NCI-H1930 (cell line): ENCODE measurements at regions not wholly inside any gene's neighbourhood (a gene's known extent, or its start where the extent isn't known, plus 50 kb on each side); places are given as distances from the start of the nearest gene placed in this dataset.
"Not testable (repeated sequence)": the region's sequence is repeated elsewhere in the genome, so short reads cannot be mapped to it uniquely, and the experiment has no call there.

Source experiments
- DNase-seq, 2 experiments: peaks; one replicate each; lab custom pipeline; 2025; lab: John Stamatoyannopoulos, UW

GRCh38 chr5:86542532-86542931 is 75.2 kb upstream of the COX7C start:
- DNase-seq, result no peak

DNA sequence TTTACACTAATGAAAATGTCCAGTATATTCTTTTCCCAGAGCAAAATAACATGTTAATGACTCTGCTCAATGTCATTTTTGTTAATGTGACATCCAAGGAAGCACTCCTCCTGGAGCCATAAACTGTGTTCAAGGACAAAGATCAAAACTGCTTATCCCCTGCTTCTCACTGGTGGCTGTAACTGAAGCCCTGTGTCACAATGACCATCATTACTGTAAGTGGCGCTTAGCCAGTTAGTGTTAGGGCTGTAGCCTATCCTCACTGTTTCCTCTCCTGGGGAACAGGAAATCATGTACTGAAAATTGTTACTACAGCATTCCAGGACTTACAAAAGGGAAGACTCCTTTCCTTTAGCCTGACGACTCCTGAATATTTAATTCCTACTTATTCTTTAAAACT is 71.7 kb upstream of the COX7C start:
- no peak for DNase-seq

- DNase-seq, result no peak
Observed at GRCh38 chr5:86546582-86546981, 71.2 kb upstream of the COX7C start.

GRCh38 chr5:86554638-86555037 is 63.1 kb upstream of the COX7C start:
- DNase-seq, result no peak

GRCh38 chr5:86557920-86558319 is 59.8 kb upstream of the COX7C start:
- no peak for DNase-seq

DNA sequence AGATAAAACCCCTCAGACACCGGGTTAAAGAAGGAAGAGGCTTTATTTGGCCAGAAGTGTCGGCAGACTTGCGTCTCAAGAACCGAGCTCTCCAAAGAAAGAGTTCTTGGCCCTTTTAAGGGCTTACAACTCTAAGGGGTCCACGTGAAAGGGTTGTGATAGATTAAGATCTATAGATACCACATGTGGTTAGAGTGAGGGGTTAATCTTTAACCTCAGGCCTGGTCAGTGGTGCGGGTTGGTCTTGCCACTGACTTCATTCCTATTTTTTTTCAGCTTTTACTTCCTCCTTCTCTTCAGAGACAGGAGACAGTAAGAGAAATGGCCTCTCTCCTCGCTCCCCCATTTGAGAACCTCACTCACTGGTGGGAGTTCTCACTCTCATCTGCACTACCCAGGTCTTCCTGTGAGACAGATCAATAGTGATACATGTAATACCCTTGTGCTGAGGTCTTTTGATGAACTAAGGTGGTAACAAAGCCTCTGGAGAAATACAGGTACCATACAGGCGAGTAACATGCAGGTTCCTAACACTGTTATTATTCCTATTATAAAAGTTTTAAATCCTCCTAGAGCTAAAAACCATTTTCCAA is 52.4 kb upstream of the COX7C start:
- DNase-seq, result no peak

- not testable (repeated sequence) for DNase-seq
Observed at GRCh38 chr5:86566030-86566429, 51.7 kb upstream of the COX7C start.
